PFSK-1 (cell line): ENCODE measurements at regions not wholly inside any gene's neighbourhood (a gene's known extent, or its start where the extent isn't known, plus 50 kb on each side); places are given as distances from the start of the nearest gene placed in this dataset.

Source experiments
- SIN3A ChIP-seq: IDR thresholded peaks from 2 replicates; pipeline ENCODE4 v1.6.1; 2012; ENCODE audit warnings: mild to moderate bottlenecking, low read length, moderate library complexity, borderline replicate concordance; ENCODE audit not compliant: insufficient read depth
- TAF1 ChIP-seq: IDR thresholded peaks from 2 replicates; pipeline ENCODE4 v1.6.1; 2012; ENCODE audit warnings: low read length, control low read depth, borderline replicate concordance; ENCODE audit not compliant: insufficient read depth

DNA sequence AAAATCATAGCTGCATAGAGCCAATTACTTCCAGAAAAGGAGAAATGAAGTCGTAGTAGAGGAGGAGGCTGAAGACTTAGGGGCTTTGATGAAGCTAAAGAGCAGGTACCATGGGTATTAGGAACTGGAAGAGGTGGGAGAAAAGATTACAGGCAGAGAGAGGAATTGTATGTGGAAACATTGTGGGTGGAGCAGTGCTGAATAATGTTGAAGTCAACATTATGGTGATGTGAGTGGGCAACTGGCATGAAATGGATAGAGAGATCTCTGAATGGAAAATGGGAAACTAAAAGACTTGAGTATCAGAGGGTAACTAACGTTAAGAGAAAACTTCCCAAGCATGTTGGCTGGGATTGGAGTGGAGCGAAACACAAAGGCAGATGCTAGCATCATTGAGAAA is 92.5 kb downstream of the AREG start:
- no peak for TF ChIP-seq TAF1
- TF ChIP-seq SIN3A = no peak
